ENCODE measurements at regions not wholly inside any gene's neighbourhood (a gene's known extent, or its start where the extent isn't known, plus 50 kb on each side); places are given as distances from the start of the nearest gene placed in this dataset.

GRCh38 chr12:86837246-86837645 lies 581.1 kb upstream of the MGAT4C start:
- no peak overlapping the region for H2AFZ ChIP-seq (ENCODE audit: insufficient read depth, low read depth, low read length, poor library complexity, severe bottlenecking)
- H3K4me2 ChIP-seq (replicated peaks; ENCODE audit: extremely low read depth, low read length, poor library complexity, severe bottlenecking) = no peak overlapping the region
- H3K27ac ChIP-seq (ENCODE audit: low read depth in 1 of 2, low read length in 2 of 2) = no peak overlapping the region
- H3K36me3 ChIP-seq (replicated peaks in 1 of 2; ENCODE audit: control insufficient read depth in 1 of 2, insufficient read depth in 2 of 2, low read length in 2 of 2) = no peaks in the 10 kb centered on the region
- no peaks in the 10 kb centered on the region for H3K79me2 ChIP-seq (ENCODE audit: insufficient read depth, low read length)
- no peak overlapping the region for H3K4me3 ChIP-seq (replicated peaks in 1 of 3; ENCODE audit: low read depth in 2 of 3, low read length in 3 of 3)
- H3K4me1 ChIP-seq (ENCODE audit: control insufficient read depth in 1 of 2, insufficient read depth in 2 of 2, low read length in 2 of 2) = no peaks in the 10 kb centered on the region
- H4K20me1 ChIP-seq (ENCODE audit: insufficient read depth, low read length) = no peaks in the 10 kb centered on the region
- Mint-ChIP-seq H3K4me1 (no peaks in the 10 kb centered on the region), H3K4me3 (no peak overlapping the region), H3K27me3 (ENCODE audit: low read depth in 3 of 3) (no peaks in the 10 kb centered on the region), H3K9me3 (no peaks in the 10 kb centered on the region), H3K36me3 (no peaks in the 10 kb centered on the region), H3K27ac (no peak overlapping the region)
- intact Hi-C loops (cut with micrococcal nuclease) = no loop called here
- DNase-seq = no peak
- H3K9ac ChIP-seq (ENCODE audit: insufficient read depth, low read length, poor library complexity, severe bottlenecking) = no peak overlapping the region
- no peaks in the 10 kb centered on the region for H3K9me3 ChIP-seq (replicated peaks in 1 of 2; ENCODE audit: control insufficient read depth in 1 of 2, insufficient read depth in 1 of 2, low read length in 2 of 2)
- 44% methylated on average over 1 of the region's 1 CpG for WGBS (ENCODE audit: insufficient coverage)
- TF ChIP-seq CTCF (IDR thresholded peaks at IDR 0.05) = no peak
- H3K27me3 ChIP-seq (ENCODE audit: control insufficient read depth in 2 of 2, insufficient read depth in 2 of 2, low read length in 2 of 2) = no peaks in the 10 kb centered on the region

- H3K9ac ChIP-seq (ENCODE audit: insufficient read depth, low read length, poor library complexity, severe bottlenecking) = no peak overlapping the region
- no peaks in the 10 kb centered on the region for H3K27me3 ChIP-seq (ENCODE audit: control insufficient read depth in 2 of 2, insufficient read depth in 2 of 2, low read length in 2 of 2)
- no peak overlapping the region for H3K4me3 ChIP-seq (replicated peaks in 1 of 3; ENCODE audit: low read depth in 2 of 3, low read length in 3 of 3)
- no peaks in the 10 kb centered on the region for H3K4me1 Mint-ChIP-seq
- no peaks in the 10 kb centered on the region for H4K20me1 ChIP-seq (ENCODE audit: insufficient read depth, low read length)
- no peak overlapping the region for H3K27ac Mint-ChIP-seq
- no peaks in the 10 kb centered on the region for H3K4me1 ChIP-seq (ENCODE audit: control insufficient read depth in 1 of 2, insufficient read depth in 2 of 2, low read length in 2 of 2)
- no CpG with 5 or more reads among the region's 1 CpG for WGBS (ENCODE audit: insufficient coverage)
- no peak for DNase-seq
- no peaks in the 10 kb centered on the region for H3K9me3 Mint-ChIP-seq
- no peaks in the 10 kb centered on the region for H3K27me3 Mint-ChIP-seq (ENCODE audit: low read depth in 3 of 3)
- no peaks in the 10 kb centered on the region for H3K36me3 Mint-ChIP-seq
- no peak overlapping the region for H3K4me3 Mint-ChIP-seq
- H3K36me3 ChIP-seq (replicated peaks in 1 of 2; ENCODE audit: control insufficient read depth in 1 of 2, insufficient read depth in 2 of 2, low read length in 2 of 2) = no peaks in the 10 kb centered on the region
- no peak for TF ChIP-seq CTCF (IDR thresholded peaks at IDR 0.05)
- H3K79me2 ChIP-seq (ENCODE audit: insufficient read depth, low read length) = no peaks in the 10 kb centered on the region
- no peaks in the 10 kb centered on the region for H3K9me3 ChIP-seq (replicated peaks in 1 of 2; ENCODE audit: control insufficient read depth in 1 of 2, insufficient read depth in 1 of 2, low read length in 2 of 2)
- H3K4me2 ChIP-seq (replicated peaks; ENCODE audit: extremely low read depth, low read length, poor library complexity, severe bottlenecking) = no peak overlapping the region
- H2AFZ ChIP-seq (ENCODE audit: insufficient read depth, low read depth, low read length, poor library complexity, severe bottlenecking) = no peak overlapping the region
- intact Hi-C loops (cut with micrococcal nuclease) = no loop called here
- no peak overlapping the region for H3K27ac ChIP-seq (ENCODE audit: low read depth in 1 of 2, low read length in 2 of 2)
These were observed 578.0 kb upstream of the MGAT4C start for GRCh38 chr12:86834217-86834616.

Data from CD14-positive monocyte (primary cell).